Stimulated activated naive B cell treated with anti-CD40 and anti-IgM and Interleukin-4, amounts not matched to agents 10 μg/mL and 1 μg/mL and 100 μg/mL, for 72 hours (primary cell): ENCODE measurements at regions not wholly inside any gene's neighbourhood (a gene's known extent, or its start where the extent isn't known, plus 50 kb on each side); places are given as distances from the start of the nearest gene placed in this dataset.

Source experiments
- ATAC-seq, 2 donors: fragments of 150-1000 bp; cut with Tn5 transposase; replicated peaks; 2 replicates each; pipeline ENCODE4 v1.10.0; 2021; ENCODE audit warnings: moderate library complexity in 1 of 2
- DNase-seq: peaks from one replicate; pipeline ENCODE4 v3.0.0; 2021
- H3K27ac Mint-ChIP-seq: one replicate; pipeline ENCODE4 v1.8.0; 2022; ENCODE audit warnings: mild to moderate bottlenecking, mixed read lengths
- H3K27me3 Mint-ChIP-seq, 2 donors: one replicate each; pipeline ENCODE4 v1.8.0; 2022; ENCODE audit warnings: mixed read lengths in 2 of 2
- H3K36me3 Mint-ChIP-seq, 2 donors: one replicate each; pipeline ENCODE4 v1.8.0; 2022; ENCODE audit warnings: mixed read lengths in 2 of 2, mild to moderate bottlenecking in 1 of 2
- H3K4me1 Mint-ChIP-seq, 2 donors: one replicate each; pipeline ENCODE4 v1.8.0; 2022; ENCODE audit warnings: mixed read lengths in 2 of 2, mild to moderate bottlenecking in 1 of 2
- H3K4me3 Mint-ChIP-seq, 2 donors: one replicate each; pipeline ENCODE4 v1.8.0; 2022; ENCODE audit warnings: mild to moderate bottlenecking in 2 of 2, mixed read lengths in 2 of 2, moderate library complexity in 1 of 2
- H3K9me3 Mint-ChIP-seq, 2 donors: one replicate each; pipeline ENCODE4 v1.8.0; 2022; ENCODE audit warnings: mixed read lengths in 2 of 2, mild to moderate bottlenecking in 1 of 2

DNA sequence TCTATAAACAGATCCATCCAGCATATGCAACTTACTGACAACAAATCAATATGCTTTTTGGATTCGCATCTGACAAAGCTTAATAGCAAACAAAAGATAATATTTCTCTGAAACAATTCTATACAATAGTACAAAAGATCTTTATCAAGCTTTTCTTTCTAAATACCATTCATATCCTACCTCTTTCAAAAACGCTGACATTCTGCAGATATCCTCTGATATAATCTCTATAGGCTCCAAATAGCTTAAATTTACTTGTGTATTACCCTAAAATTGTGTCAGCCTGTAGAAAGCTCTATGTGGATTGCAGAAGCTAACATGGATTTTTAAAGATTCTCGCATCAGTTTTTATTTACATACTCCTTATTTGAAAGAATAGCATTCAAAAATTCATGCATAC, 260.6 kb downstream of the GASK1B start:
- Mint-ChIP-seq H3K27ac (no peak overlapping the region), H3K4me3 (no peak overlapping the region), H3K27me3 (no peaks in the 10 kb centered on the region), H3K4me1 (no peaks in the 10 kb centered on the region), H3K36me3 (no peaks in the 10 kb centered on the region), H3K9me3 (no peaks in the 10 kb centered on the region)
- DNase-seq (no peak), ATAC-seq (no peak)

DNA sequence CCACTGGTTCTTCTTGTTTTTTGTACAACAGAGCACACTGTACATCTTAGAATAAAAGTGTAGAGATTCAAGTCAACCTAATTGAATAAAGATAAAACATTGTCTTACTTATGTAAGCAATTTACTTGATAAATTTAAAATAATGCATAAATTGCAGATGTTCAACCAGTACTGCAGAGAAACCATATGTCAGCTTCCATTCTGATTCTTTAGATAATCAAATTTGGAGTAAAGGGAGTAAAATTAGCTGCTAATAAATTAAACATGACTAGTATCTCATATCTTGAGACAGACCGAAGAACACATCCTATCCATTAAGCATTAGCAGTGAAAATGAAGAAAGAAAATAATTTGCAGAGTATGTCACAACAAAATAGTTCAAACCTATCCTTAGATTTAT, 261.2 kb downstream of the GASK1B start:
- no peaks in the 10 kb centered on the region for H3K27me3 Mint-ChIP-seq
- H3K4me3 Mint-ChIP-seq: no peak overlapping the region
- no peaks in the 10 kb centered on the region for H3K36me3 Mint-ChIP-seq
- no peaks in the 10 kb centered on the region for H3K4me1 Mint-ChIP-seq
- no peak for ATAC-seq
- no peak for DNase-seq
- no peak overlapping the region for H3K27ac Mint-ChIP-seq
- no peaks in the 10 kb centered on the region for H3K9me3 Mint-ChIP-seq

DNA sequence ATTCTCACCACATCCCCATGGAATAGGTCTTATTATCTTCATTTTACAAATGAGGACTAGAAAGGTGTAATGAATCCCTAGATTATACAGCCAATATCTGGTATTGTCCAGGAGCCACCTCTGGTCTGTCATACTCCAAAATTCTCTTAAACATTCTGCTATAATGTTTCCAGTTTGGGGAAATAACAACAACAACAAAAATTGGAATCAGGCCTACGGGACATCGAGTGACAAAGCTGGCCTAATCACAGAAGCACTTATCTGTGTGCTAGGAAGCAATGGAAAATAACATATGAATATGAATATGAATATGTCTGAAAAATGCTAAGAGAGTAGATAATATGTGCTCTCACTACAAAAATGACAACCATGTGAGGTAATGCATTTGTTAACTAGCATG, 264.1 kb downstream of the GASK1B start:
- Mint-ChIP-seq H3K4me1 (no peaks in the 10 kb centered on the region), H3K27ac (no peak overlapping the region), H3K36me3 (no peaks in the 10 kb centered on the region), H3K27me3 (no peaks in the 10 kb centered on the region), H3K9me3 (no peaks in the 10 kb centered on the region), H3K4me3 (no peak overlapping the region)
- ATAC-seq: no peak
- no peak for DNase-seq

DNA sequence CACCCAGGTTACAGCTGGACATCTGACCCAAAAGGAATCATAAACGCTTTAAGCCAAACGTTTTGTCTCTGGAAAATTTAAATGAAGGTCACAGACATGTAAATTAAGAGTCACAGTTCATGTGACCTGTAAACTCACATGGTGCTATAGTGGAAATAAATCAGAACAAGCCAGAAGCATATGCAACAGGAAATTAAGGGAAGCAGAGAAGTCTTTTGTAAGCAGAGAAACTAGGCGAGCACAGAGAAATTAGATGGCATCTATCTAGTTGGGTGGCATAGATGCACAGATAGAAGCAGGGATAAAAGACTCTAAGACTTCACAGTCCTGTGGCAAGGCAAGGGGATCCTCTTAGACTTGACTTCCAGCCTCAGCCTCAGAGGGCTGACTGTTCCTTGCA, 264.8 kb downstream of the GASK1B start:
- Mint-ChIP-seq H3K4me1 (no peaks in the 10 kb centered on the region), H3K4me3 (no peak overlapping the region), H3K27ac (no peak overlapping the region), H3K36me3 (no peaks in the 10 kb centered on the region), H3K9me3 (no peaks in the 10 kb centered on the region), H3K27me3 (no peaks in the 10 kb centered on the region)
- no peak for DNase-seq
- no peak for ATAC-seq

DNA sequence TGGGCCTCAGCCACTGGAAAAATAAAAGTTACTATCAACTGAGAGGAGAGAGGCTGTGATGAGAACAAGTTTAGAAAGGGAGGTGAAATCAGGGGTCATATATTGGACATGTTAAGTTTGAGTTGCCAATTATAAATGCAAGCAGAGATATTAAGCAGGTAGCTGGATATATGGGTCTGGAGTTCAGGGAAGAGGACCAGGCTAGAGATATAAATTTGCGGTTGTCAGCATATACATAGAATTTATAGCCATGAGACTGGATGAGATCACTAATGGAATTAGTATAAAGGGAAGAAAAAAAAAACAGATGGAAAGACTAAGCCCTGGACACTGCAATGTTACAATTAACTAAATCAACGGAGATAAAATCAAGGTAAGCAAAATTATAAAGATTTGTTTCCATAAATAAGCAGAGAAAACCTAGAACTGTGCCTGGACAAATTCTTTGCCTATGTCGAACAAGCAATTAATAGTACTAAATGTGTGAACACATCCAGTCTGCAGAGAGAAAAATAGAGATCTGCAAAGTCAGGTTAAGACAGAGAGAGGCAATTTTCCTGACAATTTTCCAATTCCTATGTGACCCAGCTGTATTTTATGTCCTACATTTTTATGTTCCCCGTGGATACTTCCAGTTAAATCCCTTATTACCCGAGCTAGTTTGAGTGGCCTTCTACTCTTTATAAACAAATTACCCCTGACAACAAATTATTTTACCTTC, 265.4 kb downstream of the GASK1B start:
- ATAC-seq (no peak), DNase-seq (no peak)
- H3K4me1 Mint-ChIP-seq: no peaks in the 10 kb centered on the region
- no peak overlapping the region for H3K4me3 Mint-ChIP-seq
- H3K9me3 Mint-ChIP-seq: no peaks in the 10 kb centered on the region
- no peak overlapping the region for H3K27ac Mint-ChIP-seq
- H3K27me3 Mint-ChIP-seq: no peaks in the 10 kb centered on the region
- no peaks in the 10 kb centered on the region for H3K36me3 Mint-ChIP-seq

DNA sequence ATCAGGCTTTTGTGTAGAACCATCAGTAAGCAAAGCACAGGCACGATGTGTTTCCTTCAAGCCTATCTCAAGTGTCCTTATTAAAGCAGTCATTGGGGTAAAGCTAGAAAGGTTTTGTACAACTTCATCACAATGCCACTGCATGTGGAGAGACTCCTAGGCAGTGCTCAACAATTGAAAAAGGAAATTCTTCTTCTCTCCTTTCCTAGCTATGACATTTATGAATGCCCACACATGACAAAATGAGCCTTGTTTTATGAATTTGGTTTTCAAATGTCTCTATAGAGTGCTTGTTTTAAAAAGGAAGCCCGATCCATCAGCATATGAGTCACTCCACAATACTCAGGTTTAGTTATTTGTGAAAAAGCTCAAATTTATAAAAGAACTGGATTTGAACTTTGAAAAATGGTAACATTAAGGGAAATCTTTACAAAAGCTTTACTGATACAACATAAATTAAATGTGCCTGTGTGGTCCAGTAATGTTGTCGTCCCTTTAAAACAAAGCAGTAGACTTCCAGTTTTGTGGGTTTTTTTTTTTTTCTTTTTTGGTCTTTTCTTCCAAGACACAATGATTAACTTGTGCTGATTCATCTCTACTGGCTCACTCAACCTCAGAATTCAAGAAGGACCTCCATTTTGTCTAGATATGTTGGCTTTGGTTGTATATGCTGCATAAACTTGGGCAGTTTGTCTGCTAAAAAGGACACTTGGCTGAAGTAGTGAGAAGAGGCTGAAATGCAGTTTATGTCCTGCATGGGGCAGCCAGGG, 273.8 kb downstream of the GASK1B start:
- no peaks in the 10 kb centered on the region for H3K4me1 Mint-ChIP-seq
- H3K27me3 Mint-ChIP-seq: no peaks in the 10 kb centered on the region
- no peak for DNase-seq
- no peaks in the 10 kb centered on the region for H3K36me3 Mint-ChIP-seq
- ATAC-seq: no peak
- H3K4me3 Mint-ChIP-seq: no peak overlapping the region
- H3K9me3 Mint-ChIP-seq: no peaks in the 10 kb centered on the region
- H3K27ac Mint-ChIP-seq: no peak overlapping the region

DNA sequence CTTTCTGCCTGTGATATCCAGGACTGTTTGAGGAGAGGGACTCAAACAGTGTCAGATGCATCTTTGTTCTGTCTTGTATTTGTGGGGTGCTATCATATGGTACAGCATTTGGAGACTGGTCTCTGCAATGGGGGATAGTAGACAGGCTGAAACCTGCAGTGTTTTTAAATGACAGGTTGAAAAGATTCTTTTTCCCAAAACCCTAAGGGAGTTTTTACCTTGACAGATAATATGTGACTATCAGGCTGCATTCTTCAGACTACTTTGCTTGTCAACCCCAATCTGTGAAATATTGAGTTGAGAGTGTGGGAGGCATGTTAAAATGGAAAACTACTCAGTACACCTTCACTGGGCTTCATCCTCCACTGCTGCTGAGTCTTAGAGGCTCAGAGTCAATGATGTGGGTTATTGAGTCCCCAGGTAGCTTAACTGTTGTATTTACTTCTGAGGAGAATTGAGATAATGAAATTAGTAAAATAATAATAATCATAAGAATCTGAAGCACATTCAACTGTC, 274.9 kb downstream of the GASK1B start:
- Mint-ChIP-seq H3K27ac (no peak overlapping the region), H3K27me3 (no peaks in the 10 kb centered on the region), H3K9me3 (no peaks in the 10 kb centered on the region), H3K36me3 (no peaks in the 10 kb centered on the region), H3K4me3 (no peak overlapping the region), H3K4me1 (no peaks in the 10 kb centered on the region)
- ATAC-seq: no peak
- DNase-seq: no peak

DNA sequence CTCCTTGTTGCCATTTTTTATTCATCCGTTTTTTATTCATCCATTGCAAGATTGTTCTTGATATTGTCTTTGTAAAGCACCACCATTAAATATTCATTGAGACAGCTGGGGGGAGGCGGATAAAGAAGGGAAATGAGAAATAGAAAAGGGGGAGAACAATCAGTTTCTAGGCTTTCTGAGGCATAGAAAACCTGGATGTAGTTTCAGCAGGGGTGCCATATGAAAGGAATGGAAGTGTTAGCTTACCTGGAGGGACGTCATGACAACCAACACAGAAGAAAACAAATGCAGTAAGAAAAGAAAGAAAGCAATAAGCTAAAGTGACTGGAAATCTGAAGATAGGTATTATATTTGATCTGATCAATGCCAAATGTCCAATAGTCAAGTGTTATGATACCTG, 276.1 kb downstream of the GASK1B start:
- H3K4me3 Mint-ChIP-seq: no peak overlapping the region
- H3K4me1 Mint-ChIP-seq: no peaks in the 10 kb centered on the region
- no peak overlapping the region for H3K27ac Mint-ChIP-seq
- ATAC-seq (no peak), DNase-seq (no peak)
- no peaks in the 10 kb centered on the region for H3K36me3 Mint-ChIP-seq
- H3K27me3 Mint-ChIP-seq: no peaks in the 10 kb centered on the region
- H3K9me3 Mint-ChIP-seq: no peaks in the 10 kb centered on the region

DNA sequence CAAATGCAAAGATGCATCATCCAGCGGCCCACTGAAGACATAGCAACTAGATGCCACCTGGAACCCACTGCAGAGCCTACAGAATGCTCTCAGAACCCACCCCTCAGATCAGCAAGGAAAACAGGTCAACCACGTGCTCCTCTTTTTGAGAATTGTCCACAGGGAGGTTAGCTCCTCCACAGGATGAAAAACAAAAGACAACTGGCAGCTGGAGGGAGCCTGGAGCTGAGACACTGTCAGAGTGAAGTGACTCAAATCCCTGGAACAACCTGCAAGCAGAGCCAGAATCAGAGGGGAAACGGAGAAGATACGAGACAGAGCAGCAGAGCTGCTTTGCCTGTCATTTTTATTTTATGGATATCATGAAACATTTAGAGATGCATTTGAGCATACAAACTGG, 277.6 kb downstream of the GASK1B start:
- no peaks in the 10 kb centered on the region for H3K27me3 Mint-ChIP-seq
- no peak for DNase-seq
- no peak overlapping the region for H3K4me3 Mint-ChIP-seq
- H3K36me3 Mint-ChIP-seq: no peaks in the 10 kb centered on the region
- no peak for ATAC-seq
- H3K27ac Mint-ChIP-seq: no peak overlapping the region
- no peaks in the 10 kb centered on the region for H3K9me3 Mint-ChIP-seq
- H3K4me1 Mint-ChIP-seq: no peaks in the 10 kb centered on the region

DNA sequence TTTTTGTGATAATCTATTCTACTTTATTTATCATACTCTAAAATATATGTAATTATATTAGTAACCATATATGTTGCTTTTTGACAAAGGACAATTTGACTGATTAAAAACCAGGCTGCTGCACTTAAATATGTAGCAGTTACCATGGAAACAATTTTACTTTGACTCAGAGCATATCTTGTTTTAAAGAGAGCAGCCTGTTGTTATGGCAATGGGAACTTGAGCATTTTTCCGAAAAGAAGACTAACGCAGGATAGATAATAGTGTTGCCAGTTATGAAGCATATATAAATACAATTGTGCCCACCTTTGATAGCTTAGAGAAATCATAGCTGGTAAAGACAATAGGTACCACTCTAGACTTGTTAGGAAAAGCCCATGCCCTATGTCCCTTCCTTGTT, 283.0 kb downstream of the GASK1B start:
- no peaks in the 10 kb centered on the region for H3K4me1 Mint-ChIP-seq
- no peaks in the 10 kb centered on the region for H3K27me3 Mint-ChIP-seq
- no peaks in the 10 kb centered on the region for H3K36me3 Mint-ChIP-seq
- H3K9me3 Mint-ChIP-seq: no peaks in the 10 kb centered on the region
- no peak overlapping the region for H3K4me3 Mint-ChIP-seq
- ATAC-seq: no peak
- DNase-seq: no peak
- no peak overlapping the region for H3K27ac Mint-ChIP-seq

DNA sequence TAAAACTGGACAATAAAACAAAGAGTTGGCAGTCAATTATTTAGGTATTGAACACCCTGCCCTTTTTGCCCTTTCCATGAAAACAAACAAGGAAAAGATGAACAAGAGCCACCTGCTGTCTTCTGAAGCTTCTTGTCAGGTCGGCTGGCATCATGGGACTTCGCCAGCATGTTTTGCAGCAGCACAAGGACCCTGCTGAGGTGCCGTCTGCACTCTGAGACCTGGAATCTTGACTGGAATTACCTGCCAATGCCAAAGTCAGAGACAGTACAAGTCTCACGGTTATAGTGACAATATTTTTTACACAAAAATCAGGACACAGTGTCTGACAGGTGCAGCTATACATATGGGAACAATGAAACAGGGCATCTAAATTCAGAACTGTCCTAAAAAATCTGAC, 284.5 kb downstream of the GASK1B start:
- ATAC-seq: no peak
- Mint-ChIP-seq H3K4me3 (no peak overlapping the region), H3K4me1 (no peaks in the 10 kb centered on the region), H3K9me3 (no peaks in the 10 kb centered on the region), H3K27me3 (no peaks in the 10 kb centered on the region), H3K27ac (no peak overlapping the region), H3K36me3 (no peaks in the 10 kb centered on the region)
- no peak for DNase-seq

DNA sequence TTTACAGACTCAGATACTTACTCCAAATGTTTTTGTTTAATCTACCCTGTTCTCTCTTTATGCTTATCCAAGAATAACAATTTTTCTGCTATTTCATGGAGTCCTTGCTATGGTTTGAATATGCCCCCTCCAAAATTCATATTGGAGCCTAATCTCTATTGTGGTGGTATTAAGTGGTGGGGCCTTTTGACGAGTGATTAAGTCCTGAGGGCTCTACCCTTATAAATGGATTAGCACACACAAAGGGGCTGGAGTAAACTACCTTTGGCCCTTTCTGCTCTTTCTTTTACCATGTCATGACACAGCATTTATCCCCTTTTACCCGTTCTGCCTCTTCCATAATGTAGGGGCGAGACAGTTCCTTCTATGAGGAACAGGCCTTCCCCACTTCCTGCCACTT, 285.5 kb downstream of the GASK1B start:
- H3K27me3 Mint-ChIP-seq: no peaks in the 10 kb centered on the region
- no peak overlapping the region for H3K27ac Mint-ChIP-seq
- ATAC-seq (no peak), DNase-seq (no peak)
- H3K4me3 Mint-ChIP-seq: no peak overlapping the region
- no peaks in the 10 kb centered on the region for H3K9me3 Mint-ChIP-seq
- no peaks in the 10 kb centered on the region for H3K36me3 Mint-ChIP-seq
- no peaks in the 10 kb centered on the region for H3K4me1 Mint-ChIP-seq

DNA sequence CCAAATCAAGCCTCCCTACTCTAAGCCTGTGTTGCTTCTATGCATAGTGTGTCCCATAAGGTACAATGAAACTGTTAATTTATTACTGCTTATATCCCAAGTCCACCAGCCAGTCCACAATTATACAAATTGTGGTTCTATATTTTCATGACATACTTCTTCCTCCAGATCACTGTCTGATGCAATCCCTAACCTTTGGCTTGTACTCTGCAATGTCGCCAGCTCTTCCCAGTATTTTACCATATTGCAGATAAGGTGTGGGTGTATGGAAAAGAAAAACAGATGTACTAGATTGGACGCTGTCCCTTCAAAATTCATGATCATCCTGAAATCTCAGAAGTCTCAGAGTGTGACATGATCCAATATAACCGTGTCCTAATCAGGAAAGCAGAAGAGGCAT, 286.2 kb downstream of the GASK1B start:
- ATAC-seq (no peak), DNase-seq (no peak)
- H3K4me1 Mint-ChIP-seq: no peaks in the 10 kb centered on the region
- H3K4me3 Mint-ChIP-seq: no peak overlapping the region
- no peak overlapping the region for H3K27ac Mint-ChIP-seq
- no peaks in the 10 kb centered on the region for H3K36me3 Mint-ChIP-seq
- H3K27me3 Mint-ChIP-seq: no peaks in the 10 kb centered on the region
- no peaks in the 10 kb centered on the region for H3K9me3 Mint-ChIP-seq

DNA sequence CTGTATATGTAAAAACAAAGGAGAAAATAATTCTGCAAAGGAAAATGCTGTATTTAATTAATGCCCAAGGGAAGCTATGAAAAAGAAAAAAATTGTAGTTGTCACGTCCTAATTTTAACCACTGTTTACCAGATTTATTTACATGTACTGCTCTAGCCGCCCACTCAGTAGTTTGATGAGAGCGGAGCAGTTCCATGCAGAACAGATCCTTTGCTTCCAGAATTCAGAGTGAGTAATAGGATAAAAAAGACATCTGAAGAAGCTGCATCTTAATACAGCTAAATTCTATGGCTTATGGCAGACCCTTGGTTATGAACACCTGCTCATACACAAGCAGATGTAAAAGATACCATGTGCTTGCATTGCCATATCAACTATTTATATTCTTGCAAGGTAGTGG, 287.0 kb downstream of the GASK1B start:
- H3K27me3 Mint-ChIP-seq: no peaks in the 10 kb centered on the region
- DNase-seq (no peak), ATAC-seq (no peak)
- H3K9me3 Mint-ChIP-seq: no peaks in the 10 kb centered on the region
- H3K4me3 Mint-ChIP-seq: no peak overlapping the region
- no peaks in the 10 kb centered on the region for H3K36me3 Mint-ChIP-seq
- no peaks in the 10 kb centered on the region for H3K4me1 Mint-ChIP-seq
- H3K27ac Mint-ChIP-seq: no peak overlapping the region

DNA sequence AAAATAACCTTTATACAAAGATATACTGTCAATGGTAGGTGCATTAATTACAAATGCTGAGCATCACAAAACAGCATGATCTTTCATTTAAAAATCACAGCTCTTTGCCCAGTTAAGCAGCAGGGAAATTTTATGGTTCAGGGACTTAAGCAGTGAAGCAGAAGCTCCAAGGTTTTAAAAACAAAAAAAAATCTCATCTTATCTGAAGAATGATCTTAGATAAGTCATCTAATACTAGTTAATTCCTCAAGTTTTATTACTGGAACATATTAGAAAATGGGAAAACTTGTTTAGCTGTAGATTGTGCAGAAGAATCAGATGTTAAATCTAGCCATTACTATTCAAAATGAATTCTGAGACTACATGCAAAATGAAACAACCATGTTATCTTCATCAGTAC, 289.9 kb downstream of the GASK1B start:
- H3K27me3 Mint-ChIP-seq: no peaks in the 10 kb centered on the region
- peaks cover 0 to 2% of the 10 kb centered on the region in 2 donors for H3K9me3 Mint-ChIP-seq
- H3K4me3 Mint-ChIP-seq: no peak overlapping the region
- no peak for ATAC-seq
- no peaks in the 10 kb centered on the region for H3K36me3 Mint-ChIP-seq
- no peak overlapping the region for H3K27ac Mint-ChIP-seq
- DNase-seq: no peak
- H3K4me1 Mint-ChIP-seq: no peaks in the 10 kb centered on the region
